ENCODE measurements at regions not wholly inside any gene's neighbourhood (a gene's known extent, or its start where the extent isn't known, plus 50 kb on each side); places are given as distances from the start of the nearest gene placed in this dataset.
"Not testable (repeated sequence)": the region's sequence is repeated elsewhere in the genome, so short reads cannot be mapped to it uniquely, and the experiment has no call there.

DNA sequence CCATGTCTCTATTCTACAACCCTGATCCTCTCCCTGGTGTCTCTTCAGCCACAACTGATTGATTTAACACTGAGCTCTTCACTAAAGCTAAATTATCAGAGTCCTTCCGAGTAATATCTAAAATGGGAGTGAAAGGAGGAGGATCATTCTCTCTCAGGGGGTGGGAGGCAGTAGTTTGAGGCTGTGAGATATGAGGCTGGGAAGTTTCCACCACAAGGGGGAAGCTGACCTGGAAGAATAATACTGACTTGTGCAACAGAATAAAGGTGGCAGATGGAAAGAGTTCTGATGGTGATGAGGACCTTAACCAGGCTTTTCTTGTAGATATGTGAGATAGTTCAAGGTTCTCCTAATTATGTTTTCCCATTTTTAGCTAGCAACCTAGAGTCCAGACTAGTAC lies 241.6 kb upstream of the VKORC1L1 start:
- not testable (repeated sequence) for FAIRE-seq

DNA sequence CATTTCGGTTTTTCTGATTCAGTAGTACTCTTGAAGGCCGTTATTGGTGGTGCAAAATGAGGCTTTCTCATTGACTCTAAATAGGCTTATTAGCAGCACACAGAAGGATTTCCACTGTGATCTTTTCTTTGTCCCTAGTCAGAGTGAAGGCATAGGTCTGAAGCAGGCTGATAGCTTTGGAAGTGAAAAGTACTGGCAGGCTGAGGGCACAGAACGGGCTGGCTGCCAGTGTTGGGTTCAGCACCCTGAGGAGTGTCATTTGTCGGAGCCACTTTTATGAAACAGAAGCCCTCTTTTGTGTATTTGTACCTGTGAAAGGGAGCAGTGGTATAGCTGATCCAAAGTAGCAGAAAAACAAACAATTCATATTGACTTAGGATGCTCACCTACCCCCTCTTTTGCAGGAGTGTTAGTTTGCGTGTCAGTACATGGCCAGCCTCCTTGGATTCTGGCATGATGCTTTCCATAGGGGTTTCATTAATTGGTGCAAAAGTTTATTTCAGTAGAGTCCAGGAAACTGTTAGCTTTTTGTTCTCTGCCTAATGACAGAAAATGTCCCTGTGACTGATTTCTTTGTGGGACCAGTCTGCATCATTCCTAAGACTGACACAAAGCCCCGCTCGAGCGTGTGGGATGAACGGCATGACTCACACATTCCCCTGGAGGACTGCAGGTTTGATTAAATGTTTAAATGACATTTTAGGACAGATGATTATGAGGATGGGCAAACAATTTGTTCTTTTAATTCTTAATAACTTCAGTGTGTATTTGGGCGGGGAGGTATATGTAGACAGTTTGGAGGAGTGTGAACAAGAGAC lies 239.1 kb upstream of the VKORC1L1 start:
- not testable (repeated sequence) for FAIRE-seq

DNA sequence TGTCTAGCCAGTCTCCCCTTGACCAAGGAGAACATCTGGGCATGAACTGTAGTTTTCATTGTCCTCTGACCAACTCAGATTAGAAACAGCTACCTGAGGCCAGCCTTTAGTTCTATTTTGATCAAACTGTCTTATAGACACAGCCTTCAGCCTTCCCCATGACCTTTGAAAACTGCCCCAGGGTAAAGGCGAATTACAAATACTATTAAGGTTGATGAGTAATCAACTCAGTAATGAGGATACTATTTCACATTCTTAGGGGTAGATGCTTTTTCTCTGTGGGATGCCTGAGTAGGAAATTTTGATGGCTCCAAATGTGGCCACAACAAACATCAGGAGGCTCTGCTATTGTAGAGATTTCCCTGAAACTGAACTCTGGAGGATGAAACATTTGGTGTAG lies 234.0 kb upstream of the VKORC1L1 start:
- not testable (repeated sequence) for FAIRE-seq

DNA sequence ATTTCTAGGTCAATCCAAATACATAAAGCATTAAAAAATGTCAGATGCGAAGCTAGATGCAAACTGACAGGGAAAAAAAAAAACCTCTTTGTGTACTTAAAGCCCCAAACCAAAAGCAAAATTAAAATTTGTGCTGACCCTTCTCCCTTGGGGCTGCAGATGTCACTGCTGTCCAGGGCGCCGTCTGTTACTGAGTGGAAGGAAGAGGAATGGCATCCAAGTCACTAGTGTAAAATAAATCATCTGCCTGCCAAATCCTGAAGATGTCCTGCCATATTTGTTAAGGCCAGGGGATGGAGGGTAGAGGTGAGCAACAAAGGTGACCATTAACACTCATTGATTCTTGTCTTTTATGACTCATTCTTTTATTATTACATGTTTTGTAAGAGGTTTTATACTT lies 233.2 kb upstream of the VKORC1L1 start:
- not testable (repeated sequence) for FAIRE-seq

DNA sequence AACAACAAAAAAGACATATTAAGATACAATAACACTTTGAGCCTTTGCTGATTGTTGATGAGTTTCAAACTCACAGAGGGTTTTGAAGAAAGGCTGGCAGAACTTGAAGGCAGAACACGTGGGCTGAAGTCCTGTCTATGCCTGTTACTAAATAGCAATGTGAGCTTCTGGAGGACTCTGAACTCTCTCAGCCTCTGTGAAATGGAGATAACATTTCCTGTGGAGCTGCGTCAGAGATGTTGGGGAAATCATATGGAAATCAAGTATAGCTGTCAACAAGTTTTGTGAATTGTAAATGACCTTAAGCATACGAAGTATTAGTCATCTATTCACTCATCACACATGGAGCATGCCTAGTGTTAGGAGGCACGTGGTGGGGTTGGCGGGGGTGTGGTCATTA lies 229.4 kb upstream of the VKORC1L1 start:
- FAIRE-seq = not testable (repeated sequence)

DNA sequence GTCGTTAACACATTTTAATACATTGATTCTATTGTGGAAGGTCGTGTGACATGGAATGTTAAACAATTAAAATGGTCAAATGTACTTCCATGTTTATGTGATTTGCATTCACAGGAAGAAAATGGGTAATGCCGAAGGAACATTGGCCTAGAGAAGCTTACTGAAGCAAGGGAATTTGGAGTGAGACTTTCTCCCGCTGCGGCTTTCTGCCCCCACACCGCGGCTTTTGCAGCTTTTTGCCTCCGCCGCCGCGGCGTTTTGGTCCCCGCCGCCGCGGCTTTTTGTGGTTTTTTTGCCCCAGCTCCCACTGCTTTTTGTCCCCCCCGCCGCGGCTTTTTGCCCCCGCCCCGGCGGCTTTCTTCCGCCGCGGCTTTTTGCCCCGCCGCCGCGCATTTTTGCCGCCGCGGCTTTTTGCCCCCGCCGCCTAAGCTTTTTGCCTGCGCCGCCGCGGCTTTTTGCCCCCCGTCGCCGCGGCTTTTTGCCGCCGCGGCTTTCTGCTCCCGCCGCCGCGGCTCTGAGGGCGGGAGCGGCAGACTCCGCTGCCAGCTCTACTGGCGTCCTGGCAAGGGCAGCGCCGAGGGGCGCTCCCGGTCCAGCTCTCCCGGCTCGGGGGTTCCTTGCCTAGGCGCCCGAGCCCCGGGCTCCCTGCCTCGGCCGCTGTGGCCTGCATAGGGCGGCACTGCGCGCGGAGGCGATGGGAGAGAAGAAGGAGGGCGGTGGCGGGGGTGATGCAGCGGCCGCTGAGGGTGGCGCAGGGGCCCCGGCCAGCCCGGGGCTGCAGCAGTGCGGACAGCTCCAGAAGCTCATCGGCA lies 225.5 kb upstream of the VKORC1L1 start:
- not testable (repeated sequence) for FAIRE-seq

DNA sequence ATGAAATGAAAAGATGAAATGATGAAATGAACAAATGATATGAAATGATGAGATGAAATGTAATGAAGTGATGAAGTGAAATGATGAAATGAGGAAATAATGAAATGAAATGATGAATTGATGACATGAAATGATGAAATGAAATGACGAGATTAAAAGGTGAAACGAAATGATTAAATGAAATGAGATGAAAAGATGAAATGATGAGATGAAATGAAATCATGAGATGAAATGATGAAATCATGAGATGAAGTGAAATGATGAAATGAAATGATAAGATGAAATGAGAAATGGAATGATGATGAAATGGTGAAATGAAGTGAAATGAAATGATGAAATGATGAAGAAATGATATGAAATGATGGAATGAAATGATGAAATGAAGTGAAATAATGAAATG lies 221.7 kb upstream of the VKORC1L1 start:
- not testable (repeated sequence) for FAIRE-seq

DNA sequence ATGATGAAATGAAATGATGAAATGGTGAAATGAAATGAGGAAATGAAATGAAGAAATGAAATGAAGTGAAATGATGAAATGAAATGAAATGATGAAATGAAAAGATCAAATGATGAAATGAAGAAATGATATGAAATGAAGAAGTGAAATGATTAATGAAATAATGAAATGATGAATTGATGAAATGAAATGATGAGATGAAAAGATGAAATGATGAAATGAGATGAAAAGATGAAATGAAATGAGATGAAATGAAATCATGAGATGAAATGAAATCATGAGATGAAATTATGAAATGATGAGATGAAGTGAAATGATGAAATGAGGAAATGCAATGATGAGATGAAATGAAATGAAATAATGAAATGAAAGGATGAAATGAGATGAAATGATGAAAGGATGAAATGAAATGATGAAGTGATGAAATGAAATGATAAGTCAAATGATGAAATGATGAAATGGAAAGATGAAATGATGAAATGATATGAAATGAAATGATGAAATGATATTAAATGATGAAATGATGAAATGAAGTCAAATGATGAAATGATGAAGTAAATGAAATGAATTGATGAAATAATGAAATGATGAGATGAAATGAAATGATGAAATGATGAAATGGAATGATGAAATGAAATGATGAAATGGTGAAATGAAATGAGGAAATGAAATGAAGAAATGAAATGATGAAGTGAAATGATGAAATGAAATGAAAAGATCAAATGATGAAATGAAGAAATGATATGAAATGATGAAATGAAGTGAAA lies 220.9 kb upstream of the VKORC1L1 start:
- FAIRE-seq = not testable (repeated sequence)

DNA sequence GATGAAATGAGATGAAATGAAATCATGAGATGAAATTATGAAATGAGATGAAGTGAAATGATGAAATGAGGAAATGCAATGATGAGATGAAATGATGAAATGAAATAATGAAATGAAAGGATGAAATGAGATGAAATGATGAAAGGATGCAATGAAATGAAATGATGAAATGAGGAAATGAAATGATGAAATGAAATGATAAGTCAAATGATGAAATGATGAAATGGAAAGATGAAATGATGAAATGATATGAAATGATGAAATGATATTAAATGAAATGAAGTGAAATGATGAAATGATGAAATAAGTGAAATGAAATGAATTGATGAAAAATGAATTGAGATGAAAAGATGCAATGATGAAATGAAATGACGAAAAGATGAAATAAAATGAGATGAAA lies 220.2 kb upstream of the VKORC1L1 start:
- FAIRE-seq = not testable (repeated sequence)

DNA sequence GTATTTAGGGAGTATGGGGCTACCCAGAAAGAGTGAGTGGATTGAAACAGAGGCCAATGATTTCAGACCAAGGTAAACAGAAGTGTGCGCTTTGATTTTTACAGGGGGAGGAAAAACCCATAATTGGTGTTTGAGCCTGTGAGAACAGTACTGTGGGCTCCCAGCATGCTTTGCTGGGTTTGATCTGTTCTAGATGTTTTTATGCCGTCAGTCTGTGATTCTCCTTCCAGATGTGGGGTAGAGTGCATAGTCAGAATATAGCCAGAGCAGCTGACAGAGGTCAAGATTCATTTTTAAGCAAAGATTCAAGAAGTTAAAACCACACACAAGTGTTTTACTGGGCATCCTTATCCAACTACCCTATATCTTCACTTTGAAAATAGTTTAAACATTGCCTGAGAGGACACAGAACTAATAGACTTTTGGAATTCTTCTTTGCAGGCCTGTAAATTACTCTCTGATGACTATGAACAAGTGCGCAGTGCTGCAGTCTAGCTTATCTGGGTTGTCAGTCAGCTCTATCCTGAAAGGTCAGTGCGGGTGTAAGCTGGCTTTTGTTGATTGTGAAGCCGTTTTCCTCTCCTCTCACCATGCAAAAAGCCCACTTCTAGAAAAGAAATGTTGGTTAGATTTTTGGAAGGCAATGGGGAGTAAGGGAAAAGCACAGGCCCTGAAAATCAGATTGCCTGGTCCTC lies 216.2 kb upstream of the VKORC1L1 start:
- FAIRE-seq = not testable (repeated sequence)

DNA sequence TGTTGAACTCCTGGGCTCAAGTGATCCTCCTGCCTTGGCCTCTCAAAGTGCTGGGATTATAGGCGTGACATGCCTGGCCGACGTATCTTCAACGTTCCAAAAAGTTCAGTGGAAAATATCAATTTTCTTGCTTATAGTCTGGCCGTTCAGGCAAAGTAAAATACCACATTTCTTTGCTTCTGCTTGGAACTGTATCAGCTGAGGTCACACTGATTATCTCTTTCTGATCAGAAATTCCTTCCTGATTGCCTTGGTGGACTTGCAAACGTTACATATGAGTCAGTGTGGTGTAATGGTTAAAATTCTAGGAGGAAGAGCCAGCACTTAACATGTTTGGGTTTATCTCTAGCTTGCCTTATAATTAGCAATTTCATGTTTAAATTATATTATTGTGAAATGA lies 189.5 kb upstream of the VKORC1L1 start:
- FAIRE-seq = not testable (repeated sequence)

DNA sequence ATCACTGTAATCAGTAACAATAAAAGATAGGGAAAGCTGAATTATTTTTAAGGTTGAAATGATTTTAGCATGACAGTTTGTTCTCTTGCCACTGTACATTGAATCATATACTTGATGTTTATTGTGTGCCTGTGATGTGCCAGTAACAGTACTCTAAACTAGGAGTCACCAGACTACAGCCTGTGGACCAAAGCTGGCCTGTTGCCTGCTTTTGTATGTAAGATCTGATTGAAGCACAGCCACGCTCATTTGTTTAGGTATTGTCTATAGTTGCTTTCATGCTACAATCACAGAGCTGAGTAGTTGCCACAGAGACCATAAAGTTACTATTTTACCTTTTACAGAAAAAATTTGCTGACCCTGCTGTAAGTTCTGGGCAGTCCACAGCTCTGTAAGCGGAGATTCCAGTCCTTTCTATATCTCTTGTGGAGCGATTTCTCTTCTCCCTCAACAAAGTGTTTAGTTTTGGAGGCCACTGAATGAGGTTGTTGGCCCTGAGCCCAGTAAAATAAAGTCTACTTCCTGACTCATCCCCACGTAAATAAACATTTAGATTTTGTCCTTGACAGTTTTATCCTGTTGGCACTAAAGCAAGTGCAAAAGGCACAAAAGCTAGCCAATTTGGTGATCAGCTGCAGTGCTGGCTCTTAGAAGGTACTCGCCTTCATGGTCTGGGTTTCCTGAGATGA lies 173.7 kb upstream of the VKORC1L1 start:
- not testable (repeated sequence) for FAIRE-seq

DNA sequence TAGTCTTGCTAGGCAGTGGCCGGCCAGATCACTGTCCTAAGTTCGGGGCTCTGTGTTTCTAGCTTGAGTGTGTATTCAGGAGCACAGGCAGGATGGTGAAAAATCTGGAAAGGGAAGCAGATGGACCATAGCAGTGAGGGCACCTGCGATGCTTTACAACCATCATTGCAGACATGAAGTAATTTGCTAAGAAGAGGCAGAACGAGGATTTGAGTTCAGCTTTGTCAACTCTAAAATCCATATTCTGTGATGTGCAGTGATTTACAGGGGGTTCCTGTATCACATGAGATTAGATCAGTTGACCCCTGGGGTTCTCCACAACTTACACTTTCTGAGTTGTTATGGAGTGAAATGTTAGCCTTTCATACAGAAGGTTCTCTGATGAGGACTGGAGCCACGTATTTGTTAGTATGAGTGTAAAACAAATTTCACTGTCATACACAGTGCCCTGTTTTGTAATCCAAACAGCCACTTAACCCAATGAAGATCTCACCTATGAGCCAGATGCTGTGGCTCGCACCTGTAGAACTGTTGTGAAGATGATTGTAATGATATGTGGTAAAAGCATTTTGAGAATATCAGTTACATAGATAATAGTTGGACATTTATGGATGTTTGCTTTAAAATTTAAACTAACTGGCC lies 173.0 kb upstream of the VKORC1L1 start:
- not testable (repeated sequence) for FAIRE-seq

DNA sequence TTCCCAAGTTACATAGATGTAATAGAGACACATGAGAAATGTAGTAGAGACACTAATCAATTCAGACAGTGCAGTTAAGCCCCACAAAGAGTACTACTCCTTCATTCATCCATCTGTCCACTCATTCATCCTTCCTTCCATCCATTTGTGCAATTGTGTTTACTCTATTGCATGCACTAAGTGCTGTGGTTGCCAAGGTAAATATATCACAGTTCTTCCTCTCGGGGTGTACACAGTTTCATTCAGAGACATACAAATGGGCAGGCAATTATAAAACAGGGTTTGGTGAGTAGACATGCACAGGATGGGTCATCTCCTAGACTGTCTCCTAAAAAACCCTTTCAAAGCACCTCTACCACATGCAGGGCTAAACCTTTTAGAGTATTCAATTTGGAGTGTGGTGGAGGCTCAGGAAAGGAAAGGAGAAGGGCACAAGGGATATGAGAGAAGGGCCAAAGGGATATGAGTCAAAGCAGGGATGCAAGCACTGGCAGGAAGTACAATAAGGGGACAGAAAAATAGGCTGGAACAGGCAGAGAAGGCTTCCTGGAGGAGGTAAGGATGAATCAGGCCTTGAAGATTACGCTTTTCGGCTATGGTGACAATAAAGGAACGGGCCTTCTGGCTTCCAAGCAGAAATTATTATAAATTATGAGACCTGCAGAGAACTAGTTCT lies 153.6 kb upstream of the VKORC1L1 start:
- not testable (repeated sequence) for FAIRE-seq

DNA sequence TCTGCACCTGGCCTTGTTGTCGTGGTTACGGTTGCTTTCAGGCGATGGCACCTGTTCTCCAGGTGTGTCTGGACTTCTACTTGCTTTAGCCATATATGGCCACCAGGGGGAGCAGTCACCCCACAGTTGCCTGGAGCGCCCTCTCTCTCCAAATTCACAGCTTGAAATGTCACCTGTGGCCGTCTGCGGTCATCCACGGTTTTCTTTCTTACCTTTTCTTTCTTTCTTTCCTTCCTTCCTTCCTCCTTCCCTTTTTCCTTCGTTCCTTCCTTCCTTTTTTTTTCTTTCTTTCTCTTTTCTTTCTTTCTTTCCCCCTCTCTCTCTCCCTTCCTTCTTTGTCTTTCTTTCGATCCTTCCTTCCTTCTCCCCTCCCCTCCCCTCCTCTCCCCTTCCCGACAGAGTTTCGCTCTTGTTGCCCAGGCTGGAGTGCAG lies 150.5 kb upstream of the VKORC1L1 start:
- FAIRE-seq = no peak

DNA sequence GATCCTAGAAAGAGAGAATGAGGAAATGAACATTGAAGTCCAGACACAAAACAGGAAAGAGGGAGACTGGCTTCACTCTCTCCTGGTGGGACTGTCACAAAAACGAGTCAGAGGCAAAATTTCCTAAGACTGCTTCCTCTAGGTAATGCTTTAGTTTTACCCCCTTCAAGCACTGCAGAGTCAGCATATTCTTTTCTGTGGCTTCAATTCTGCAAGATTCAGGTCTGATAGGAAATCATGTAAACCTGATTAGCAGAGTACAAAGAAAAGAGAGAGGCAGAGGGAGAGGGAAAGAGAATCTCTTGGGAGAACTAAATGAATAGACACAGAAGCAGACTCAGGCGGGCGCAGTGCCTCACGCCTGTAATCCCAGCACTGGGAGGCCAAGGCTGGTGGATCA lies 145.7 kb upstream of the VKORC1L1 start:
- not testable (repeated sequence) for FAIRE-seq

DNA sequence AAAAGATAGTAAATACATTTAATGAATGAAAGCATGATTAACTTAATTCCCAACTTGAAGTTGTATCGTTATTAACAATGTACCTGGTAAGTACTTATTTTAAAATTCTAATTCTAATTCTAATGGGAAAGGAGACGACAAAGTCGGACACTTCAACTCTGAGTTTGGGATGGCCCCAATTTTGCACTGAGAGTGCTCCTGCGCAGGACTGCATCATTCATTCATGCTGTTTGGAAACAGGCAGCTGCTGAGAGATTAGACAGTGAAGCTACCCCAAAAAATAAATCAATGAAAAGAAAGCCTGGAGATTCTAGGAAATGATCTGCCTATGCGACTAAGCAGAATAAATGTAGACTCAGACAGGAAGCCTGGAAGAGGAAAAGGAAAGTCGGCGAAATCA lies 141.7 kb upstream of the VKORC1L1 start:
- FAIRE-seq = no peak

DNA sequence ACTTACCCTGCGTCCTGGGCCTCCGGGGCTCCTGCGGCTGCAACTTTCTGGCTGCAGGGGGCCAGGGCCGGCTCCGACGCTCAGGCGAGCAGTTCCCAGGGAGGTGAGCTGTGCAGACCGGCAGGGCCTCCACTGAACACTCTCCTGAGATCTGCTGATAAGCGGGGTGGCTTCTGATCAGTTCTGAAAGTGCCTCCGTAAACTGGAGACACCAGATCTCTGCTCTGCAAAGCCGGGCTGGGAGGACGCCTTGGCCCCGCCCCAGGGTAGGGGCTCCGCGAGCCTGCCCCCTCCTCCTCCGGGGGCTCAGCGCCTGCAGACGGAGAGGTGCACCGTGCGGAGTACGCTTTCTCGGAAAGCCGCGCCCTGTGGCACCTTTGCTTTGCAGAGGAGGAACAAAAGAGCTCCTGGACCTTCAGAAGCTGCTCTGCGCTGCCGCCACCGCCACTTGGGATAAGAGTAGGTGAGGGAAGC lies 141.3 kb upstream of the VKORC1L1 start:
- FAIRE-seq = no peak

DNA sequence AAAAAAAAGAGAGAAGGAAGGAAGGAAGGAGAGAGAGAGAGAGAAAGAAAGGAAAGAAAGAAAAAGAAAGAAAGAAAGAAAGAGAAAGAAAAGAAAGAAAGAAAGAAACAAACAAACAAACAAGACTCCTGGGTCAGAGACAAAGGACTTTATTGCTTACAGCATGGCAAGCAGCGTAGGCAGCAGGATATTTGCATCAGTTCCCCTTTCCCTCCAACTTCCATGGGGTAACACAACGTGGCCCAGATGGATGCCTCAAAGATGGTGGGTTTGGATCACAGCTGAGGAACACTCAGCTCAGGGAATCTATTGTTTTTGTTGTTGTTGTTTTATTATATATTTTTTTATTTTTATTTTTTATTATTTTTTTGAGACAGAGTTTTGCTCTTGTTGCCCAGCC lies 128.5 kb upstream of the VKORC1L1 start:
- FAIRE-seq = no peak

DNA sequence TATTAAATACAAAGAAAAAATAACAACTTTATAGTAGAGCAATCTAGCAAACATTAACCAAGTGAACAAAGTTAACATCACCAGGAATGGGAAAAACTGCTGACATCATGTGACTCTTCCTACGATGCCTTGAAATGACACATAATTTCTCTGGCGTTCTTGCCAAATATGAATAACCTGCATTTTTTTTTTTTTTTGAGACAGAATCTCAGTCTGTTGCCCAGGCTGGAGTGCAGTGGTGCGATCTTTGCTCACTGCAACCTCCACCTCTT lies 126.5 kb upstream of the VKORC1L1 start:
- FAIRE-seq = no peak

DNA sequence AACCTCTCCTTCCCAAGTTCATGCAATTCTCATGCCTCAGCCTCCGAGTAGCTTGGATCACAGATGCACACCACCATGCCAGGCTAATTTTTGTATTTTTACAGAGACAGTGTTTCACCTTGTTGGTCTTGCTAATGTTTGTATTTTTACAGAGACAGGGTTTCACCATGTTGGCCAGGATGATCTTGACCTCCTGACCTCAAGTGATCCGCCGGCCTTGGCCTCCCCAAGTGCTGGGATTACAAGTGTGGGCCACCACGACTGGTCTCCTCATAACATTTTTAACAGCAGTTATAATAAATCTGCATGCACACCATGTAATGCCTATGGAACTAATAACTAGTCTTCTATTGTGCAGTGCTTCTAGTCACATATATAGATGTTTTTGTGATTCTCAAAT lies 123.8 kb upstream of the VKORC1L1 start:
- no peak for FAIRE-seq
